ENCODE measurements at regions not wholly inside any gene's neighbourhood (a gene's known extent, or its start where the extent isn't known, plus 50 kb on each side); places are given as distances from the start of the nearest gene placed in this dataset.

DNA sequence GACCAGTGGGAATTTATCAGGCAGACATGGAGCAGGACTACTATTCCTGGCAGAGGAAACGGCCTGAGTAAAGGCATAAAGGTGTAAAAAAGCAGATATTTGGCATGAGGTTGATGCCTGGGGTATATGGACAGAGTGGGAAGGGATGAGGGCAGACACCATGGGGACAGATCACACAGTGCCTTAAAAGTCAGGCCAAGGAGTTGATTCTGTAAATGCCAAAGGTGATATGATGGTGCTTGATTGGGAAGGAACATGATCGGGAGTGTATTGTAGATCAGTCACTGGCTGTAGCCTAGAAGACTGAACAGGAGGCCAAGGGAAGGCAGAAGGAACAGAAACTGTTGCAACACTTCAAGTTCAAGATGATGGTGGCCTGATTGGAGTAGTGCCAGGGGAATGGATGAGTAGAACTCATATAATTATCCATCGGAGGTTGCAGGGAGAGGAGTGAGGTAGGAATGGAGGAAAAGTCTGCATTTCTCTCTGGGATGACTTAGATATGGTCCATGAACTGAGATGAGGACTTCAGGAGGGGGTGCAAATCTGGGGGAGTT, 594.3 kb upstream of the KLF4 start:
- DNase-seq, result no peak

DNA sequence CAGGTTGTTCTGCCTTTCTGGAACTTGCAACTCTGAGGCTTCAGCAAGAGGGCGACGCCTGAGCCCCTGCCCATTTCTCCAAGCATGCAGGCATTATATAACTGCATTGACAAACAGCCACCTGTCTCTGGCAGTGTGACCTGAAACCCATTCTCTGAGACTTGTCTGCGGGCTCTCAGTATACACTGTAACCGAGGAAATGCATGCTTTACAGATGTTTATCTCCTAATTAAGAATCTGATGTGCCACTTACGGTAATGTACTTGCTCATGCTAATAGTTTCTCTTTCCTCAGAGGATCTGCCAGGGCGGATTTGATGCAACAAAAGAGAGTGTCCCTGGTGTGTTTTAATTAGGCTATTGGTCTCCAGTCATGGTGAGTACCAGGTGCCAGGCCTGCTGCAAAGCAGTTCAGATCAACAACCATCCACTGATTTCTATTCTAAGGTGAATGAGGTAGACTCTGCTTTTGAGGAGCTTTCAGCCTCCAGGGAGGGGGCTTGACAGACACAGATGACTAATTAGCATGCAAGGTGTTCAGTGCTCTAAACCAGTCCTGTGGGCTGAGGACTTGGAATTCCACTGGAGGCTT, 593.7 kb upstream of the KLF4 start:
- DNase-seq, result no peak

DNA sequence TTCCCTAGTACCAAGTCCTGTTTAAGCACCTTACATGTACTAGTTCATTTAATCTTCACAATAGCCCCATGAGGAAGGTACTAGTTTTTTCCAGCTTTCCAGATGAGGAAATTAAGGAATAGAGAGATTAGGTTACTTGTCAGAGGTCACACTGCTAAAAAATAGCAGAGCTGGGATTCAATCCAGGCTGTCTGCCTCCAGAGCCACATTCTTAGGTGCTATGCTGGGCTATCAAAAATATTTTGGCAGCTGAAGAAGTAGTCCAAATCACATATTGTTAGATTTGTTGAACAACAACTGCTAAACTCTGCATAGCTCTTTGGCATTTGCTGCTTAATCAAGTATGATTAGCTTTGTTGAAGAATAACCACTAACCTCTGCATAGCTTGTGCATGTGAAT, 591.5 kb upstream of the KLF4 start:
- no peak for DNase-seq

DNA sequence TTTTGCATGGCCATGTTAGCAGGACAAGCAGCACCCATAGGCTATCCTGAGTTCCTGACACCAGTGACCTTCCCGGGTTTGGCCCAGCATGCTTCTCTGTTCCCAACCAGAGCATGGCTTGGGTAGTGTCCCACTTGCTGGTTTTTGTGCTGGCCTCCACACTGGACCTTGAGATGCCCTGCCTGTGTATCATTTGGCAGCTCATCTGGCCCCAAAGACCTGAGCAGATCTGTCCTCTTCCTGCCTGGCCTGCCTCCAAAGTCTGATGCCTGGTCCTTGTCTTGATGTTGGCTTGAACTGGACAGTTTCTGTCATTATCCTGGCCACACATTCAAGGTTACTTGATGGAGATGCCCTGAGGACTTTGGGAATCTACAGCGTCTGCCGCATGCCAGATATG, 590.7 kb upstream of the KLF4 start:
- no peak for DNase-seq

DNA sequence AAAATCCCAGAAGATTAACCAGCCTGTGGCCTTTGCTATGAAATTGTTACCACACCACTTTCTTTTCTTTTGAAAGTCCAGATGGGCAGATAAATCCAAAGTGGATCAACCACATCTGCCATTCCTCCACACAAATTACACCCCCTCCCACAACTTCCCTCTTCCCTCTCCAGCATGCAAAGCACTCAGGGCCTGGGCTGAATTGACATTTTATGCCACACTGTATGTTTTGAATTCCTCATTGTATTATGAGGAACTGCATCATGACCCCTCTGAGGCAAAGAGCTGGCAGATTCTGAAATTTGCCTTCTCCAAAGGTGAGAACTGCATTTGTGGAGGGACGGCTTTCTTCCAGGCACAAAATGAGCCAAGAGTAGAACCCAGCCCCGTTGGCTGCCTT, 589.2 kb upstream of the KLF4 start:
- DNase-seq, result no peak

DNA sequence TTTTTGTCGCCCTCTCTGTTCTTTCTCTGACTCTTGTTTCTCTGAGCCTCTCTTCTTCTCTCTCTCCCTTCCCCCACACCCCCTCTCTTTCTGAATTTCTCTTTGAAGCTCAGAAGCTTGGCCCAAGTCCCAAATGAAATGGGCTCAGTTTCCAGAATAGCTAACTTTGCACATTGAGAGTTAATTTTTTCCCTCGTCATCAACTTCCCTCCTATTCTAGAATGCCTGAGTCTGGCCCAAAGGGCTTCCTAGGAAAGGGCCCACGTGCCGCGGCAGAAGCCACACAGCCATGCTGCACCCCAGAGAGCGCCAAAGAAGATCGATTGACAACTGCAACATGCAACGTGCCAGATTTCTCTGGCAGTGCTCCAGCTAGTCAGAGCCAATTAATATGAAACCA, 588.8 kb upstream of the KLF4 start:
- DNase-seq, result no peak

DNA sequence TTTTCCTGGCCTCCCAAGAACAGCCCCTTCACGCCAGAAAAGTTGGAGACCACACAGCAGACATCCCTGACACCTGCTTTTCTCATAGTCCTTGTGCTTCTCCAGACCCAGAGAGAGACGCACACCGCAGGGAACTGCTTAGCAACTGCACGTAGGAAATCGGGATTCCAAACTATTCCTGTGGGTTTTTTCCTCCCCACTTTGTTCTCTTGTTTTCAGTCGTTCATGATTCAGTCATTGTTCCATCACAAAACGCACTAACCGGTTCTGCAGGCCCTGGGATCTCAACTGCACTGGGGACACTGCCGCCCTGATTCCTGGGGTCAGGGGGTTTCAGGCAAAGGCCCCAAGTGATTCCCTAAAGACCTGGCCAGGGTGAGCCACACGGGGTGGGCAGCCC, 588.0 kb upstream of the KLF4 start:
- DNase-seq, result no peak

DNA sequence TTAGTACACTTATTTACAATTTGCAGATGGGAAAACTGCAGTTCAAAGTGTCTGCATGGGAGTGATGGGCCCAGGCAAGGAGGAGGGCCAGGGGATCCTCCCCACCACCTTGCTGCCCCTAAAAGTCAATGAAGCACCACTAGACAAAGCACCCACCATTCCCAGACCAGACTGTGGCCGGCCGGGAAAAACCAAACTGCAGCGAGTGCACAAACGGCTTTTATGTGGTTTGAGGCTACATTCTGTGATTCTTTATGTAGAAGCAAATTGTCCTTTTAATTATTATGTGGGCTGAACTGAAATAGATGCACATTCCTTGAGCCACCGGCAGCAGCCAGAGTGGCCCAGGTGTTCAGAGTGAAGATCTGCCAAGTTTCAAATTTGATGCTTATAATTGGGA, 585.3 kb upstream of the KLF4 start:
- no peak for DNase-seq

DNA sequence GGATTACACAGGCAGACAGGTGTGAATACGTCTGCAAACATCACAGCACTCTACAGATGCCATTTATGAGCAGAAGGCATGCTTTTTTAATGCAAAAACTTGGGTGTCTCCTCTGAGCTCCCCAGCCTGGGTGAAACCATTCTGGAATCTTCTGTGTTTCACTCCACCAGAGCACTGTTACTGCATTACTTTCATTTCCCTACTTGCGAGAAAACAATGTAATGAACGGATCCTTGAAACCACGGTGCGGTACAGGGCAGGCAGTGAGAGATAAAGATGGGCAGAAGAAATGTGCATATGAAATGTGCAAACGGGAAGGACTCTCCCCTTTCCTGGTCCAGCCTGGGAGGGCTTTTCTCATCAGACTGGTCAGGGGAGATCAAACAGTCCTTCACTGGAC, 584.3 kb upstream of the KLF4 start:
- DNase-seq, result no peak

DNA sequence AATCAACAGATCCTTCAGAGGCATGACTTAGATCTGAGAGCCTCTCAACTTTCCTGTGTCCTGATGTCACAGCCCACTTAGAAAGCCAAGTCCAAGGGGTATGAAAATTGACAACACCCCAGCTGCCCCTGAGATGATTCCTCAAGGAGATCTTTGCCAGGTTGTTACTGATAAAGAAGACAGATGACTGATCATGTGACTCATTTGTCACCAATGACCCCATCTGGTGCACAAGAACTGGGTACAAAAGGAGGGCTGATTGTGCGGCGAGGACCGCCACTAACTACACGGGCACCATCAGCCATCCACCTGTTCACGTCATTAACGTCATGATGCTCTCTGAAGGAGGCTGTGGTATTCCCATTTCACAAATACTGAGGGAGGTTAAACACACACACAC, 583.2 kb upstream of the KLF4 start:
- no peak for DNase-seq

DNA sequence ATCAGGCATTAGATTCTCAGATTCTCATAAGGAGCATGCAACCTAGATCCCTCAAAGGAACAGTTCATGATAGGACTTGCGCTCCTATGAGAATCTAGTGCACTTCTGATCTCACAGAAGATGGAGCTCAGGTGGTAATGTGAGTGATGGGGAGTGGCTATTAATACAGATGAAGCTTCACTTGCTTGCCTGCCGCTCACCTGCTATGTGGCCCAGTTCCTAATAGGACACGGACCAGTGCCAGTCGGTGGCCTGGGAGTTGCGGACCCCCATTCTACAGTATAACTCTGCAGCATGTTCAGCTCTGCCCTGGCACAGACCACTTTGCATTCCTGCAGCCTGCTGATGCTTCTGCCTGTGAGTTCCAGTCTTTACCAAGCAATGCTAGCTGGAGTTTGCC, 581.3 kb upstream of the KLF4 start:
- DNase-seq, result no peak

DNA sequence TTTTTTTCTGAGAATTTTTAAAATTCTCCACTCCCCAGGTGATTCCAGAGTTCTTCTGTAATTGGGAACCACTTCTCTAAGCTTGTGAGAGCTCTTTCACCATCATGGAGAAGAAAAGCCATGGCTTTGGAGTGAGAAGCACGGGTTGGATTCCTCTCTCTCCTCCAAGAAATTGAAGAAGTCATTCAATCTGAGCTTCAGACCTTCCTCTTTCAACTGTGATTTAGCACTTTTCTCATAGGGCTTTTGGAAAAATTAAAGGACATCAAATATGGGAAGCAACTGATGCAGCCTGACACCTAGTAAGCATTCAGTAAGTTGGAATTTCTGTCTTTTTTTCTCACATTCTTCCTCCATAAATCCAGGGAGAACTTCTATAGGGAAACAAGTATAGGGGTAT, 580.4 kb upstream of the KLF4 start:
- no peak for DNase-seq

DNA sequence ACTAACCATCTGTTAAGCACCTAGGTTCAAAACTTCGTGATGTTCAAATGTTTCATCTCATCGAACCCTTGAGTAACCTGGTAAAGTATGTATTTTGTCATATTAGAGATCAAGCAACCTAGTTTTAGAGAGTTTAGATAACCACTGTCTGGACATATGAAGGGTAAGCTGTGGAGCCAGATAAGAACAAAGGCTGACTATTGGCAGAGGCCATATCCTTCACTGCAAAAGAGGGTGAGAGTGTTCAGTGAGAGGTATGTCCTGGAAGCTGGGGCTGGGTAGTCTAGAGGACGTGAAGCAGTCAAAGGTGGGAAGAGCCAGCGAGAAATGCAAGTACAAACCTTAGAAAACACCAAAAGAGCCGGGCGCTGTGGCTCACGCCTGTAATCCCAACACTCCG, 573.1 kb upstream of the KLF4 start:
- no peak for DNase-seq

DNA sequence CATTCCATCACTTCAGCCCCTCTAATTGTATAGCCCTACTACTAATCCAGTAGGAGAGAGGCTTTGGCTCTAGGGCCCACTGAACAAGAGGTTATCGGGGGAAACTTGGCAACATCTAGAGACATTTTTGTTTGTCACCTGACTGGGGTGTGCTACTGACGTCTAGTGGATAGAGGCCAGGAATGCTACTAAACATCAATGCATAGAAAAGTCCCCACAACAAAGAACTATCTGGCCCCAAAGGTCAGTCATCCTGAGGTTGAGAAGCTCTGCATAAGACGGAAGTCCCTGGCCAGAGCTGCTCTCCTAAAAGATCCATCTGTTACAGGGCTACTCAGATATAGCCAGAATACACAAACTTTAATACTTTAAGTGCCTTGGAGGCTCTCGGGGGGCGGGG, 570.6 kb upstream of the KLF4 start:
- no peak for DNase-seq

DNA sequence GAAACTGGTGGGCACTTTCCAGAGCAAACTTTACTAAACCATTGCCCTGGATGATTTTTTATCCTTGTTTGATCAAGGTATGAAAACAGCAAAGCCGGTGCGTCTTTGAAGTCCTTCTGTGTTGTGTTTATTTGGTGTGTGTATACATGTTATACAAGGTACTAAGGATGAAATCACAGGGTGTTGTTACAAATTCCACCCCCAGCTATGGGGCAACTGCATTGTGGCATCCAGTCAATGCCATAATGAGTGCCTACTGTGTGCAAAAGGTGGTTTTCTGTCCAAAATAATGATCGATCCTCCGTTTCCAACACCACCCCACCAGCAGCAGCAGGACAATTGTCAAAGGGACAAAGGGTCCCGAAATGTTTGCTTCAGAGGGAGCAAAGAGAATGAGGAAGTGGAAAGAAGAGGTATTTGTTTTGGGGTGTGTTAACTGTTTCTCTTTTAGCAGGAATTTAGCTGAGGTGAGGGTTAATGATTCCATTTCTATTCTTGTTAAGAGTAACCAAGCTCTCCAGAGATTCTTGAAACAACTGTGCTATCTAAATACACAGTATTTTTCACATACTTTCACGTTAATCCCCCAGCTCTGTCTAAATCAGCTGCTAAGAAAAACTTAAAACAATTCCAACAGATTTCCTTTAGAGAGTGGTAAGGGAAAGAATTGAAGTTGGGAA, 568.7 kb upstream of the KLF4 start:
- no peak for DNase-seq

DNA sequence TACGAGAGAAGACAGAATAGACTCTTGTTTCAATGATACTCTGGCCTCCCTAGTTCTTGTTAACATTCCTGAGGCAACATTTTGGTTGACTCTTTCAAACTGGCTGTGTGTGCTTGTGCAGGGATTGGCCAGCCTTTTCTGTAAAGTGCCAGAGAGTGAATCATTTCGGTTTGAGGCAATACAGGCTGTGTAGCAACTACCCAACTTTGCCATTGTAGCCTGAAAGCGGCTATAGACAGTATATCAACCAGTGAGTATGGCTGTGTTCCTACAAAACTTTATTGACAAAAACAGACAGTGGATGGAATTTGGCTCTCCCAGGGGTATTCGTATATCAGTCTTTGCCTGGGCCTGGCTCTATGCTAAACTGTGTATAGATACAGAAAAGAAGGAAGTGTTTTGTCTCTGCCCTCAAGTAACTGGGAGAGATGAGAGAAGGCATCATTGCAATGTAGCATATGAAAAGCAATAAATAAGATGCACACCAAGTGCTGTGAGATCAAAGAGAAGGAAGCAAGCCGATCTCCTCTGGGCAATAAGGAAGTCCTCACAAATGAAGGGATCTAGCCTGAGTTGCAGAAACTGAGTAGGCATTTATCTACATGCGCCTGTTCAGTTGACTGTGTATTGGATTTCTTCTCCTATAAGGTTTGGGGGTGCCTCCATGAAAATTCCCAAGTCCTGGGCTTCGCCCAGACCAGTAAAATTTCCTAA, 568.0 kb upstream of the KLF4 start:
- peak; percentile 94 for DNase-seq

DNA sequence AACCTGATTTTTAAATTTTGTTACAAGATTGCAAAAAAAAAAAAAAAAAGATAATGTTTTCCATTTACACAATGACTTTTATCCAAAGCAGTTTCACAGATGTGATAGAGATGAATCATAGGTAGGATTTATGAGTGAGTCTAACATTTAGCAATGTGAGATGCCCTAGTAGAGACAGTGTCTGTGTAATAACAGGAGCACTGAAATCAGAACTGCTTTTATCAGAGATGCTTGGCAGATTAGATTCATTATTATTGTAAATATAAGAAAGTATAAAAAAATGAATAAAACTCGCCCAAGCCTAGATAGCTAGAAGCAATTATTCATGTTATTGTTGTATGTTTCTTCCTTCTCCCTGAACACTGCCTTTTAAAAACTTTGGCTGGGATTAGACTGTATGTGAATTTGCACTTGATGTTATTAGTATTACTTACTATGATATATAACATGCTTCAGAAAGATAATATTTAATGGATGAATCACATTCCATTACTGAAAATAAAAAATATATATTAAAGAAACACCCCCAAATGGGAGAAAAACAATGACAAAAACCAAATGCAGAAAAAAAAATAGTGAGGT, 567.3 kb upstream of the KLF4 start:
- peak; percentile 82 for DNase-seq

DNA sequence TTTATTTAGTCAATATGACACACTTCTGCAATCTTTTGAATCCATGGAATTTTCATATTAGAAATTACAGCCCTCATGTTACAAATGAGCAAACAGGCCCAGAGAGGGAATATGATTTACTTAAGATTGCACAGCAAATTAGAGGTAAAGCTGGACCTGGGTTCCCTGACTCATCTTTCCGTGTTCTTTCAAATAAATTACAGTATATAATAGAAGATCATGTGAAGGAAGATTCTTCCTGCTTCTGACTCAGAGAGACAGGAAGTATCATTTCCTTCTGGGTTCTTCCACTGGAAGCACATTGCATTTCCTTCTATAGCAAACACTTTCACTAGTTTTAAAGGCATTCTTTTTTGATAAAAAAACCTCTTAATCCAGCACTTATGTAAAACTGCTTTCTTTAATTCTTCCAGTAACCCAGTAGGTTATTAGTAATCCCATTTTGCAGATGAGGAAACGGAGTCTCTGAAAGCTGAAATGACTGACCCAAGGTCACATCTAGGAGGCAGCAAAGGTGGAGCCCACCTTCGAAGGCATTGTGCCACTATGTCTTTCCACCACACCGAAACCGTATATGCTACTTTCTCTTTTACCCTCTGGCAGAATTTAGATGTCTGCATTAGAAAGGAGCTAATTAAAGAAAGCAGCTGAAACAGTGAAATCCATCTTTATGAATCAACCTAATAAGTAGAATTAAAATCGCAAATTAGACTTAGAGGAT, 566.7 kb upstream of the KLF4 start:
- DNase-seq, result peak; percentile 72

DNA sequence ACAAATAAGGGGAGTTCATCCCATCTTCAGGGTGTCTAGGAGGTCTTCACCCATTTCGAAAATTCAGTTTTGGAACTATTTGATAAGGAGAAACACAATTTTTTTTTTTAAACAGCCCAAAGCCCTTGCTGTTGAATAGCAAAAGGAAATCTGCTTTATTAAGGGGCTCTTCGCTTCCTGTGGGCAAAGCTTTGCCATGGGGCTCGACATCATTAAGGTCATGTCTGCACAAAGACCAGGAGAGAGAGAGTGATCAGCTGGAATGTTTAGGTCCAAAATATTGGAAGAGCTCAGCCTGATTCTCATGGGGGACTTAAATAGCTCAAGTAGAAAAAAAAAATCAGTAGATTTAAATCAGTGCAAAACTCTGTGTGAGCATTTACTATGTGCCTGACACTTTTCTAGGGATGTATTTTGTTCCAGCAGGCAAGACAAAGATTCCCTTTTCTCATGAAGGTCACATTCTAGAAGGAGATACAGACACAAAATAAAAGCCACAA, 564.6 kb upstream of the KLF4 start:
- no peak for DNase-seq

DNA sequence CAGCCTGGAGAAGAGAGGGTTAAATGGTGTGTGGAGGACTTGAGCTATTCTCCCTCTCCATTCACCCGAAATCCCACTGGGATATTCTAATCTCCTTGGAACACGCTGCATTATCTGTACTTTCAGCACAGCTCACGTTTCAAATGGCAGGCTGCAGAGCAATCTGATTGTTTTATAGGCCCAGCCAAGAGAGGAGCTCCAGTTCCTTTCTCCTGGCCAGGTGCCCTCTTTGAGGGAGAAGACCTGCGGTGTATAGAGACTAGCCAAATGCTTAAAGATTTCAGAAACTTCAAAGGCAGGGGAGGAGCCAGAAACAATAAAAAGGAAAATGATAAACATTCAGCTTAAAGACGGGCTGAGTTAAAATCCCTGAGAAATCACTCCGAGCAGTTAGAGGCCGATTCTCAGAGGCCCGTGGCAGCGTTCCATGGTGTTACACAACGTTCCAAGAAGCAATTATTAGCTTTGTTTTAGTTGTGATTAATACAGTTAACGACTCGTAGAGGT, 564.0 kb upstream of the KLF4 start:
- DNase-seq, result peak; percentile 65

DNA sequence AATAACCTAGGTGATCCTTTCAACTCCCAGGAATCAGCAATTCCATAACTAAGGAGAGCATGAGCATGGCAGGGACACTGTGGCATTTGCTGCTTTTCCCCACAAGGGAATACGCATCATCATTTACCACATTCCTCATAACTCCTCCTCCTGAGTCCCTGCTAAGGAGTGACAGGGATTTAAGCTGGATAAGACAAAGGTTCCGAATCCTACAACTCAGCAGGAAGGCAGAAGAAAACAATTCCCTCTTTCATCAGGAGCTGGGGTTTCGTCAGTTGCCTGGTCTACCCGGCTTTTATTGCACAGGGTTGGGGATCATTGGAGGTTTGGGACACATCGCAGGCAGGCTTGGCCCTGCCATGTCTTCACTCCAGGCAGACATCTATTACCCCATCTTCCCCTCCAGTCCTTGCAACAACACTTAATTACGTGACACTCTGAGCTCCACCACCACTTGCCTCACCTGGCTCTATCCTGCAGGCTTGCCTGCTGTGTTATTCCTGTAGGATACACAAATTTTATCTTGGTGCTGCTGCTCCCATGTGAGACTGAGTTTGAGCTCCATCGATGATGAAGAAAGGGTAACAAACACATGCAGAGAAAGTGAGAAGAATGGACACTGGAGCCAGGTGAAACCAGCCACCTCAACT, 563.0 kb upstream of the KLF4 start:
- DNase-seq, result peak; percentile 20

DNA sequence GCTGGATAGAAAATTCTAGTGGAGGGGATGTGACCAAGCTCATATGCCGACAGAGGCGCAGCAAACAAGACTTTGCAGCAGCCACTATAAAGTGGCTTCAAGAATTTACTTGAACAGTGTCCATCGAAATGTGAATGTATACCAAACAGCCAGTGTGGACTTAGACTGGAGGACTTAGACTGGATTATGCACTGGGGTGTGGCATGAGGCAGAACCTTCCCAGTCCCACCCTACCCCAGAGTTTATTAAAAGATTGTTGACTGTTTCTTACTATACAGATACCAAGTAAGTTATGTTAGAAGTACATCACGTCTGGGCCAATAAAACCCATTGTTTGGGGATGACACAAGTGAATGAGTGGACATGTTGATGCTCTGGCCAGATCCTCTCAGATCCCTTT, 561.3 kb upstream of the KLF4 start:
- no peak for DNase-seq

Data from EL (cell line).